ENCODE measurements at regions not wholly inside any gene's neighbourhood (a gene's known extent, or its start where the extent isn't known, plus 50 kb on each side); places are given as distances from the start of the nearest gene placed in this dataset.

DNA sequence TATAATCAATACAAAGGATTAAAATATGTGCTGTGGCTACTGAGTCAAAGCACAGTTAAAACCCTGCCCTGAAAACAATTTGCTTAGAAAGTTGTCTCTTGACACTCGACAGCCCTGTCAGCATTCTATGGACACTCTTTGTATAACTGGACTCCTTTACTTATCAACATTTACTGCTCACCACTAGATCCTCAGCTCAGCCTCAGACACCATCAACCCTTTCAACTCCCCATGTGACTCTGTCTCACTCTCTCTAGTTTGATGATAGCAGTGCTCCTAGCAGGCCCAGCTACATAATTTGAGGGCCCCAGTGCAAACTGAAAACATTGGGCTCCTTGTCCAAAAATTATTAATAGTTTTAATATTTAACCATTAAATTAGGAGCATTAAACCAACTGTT is 181.8 kb downstream of the TENT5A start:
- no peak overlapping the region for H3K27ac ChIP-seq (ENCODE audit: low read length)
- no peak overlapping the region for H3K9ac ChIP-seq (ENCODE audit: low read length)
- no peak overlapping the region for H3K4me2 ChIP-seq (ENCODE audit: low read length)
- no peaks in the 10 kb centered on the region for H3K9me2 ChIP-seq (ENCODE audit: insufficient read depth, low read length)
- H3K9me3 ChIP-seq (ENCODE audit: low read length) = no peaks in the 10 kb centered on the region
- no peak overlapping the region for H3K4me3 ChIP-seq (ENCODE audit: low read length)
- no peaks in the 10 kb centered on the region for H3K79me2 ChIP-seq (replicated peaks; ENCODE audit: insufficient read depth, low read length)
- H2AFZ ChIP-seq (ENCODE audit: low read depth, low read length) = no peak overlapping the region
- H4K20me1 ChIP-seq (ENCODE audit: insufficient read depth) = no peaks in the 10 kb centered on the region
- no peaks in the 10 kb centered on the region for H3K27me3 ChIP-seq (ENCODE audit: insufficient read depth, low read depth, low read length)
- H3F3A ChIP-seq (ENCODE audit: insufficient read depth, low read length, poor library complexity, severe bottlenecking) = no peaks in the 10 kb centered on the region
- TF ChIP-seq SMC3 (conservative IDR thresholded peaks at IDR 0.05; ENCODE audit: poor library complexity) = no peak
- no peak for TF ChIP-seq RAD21 (conservative IDR thresholded peaks at IDR 0.05)
- TF ChIP-seq, protein P1, sequence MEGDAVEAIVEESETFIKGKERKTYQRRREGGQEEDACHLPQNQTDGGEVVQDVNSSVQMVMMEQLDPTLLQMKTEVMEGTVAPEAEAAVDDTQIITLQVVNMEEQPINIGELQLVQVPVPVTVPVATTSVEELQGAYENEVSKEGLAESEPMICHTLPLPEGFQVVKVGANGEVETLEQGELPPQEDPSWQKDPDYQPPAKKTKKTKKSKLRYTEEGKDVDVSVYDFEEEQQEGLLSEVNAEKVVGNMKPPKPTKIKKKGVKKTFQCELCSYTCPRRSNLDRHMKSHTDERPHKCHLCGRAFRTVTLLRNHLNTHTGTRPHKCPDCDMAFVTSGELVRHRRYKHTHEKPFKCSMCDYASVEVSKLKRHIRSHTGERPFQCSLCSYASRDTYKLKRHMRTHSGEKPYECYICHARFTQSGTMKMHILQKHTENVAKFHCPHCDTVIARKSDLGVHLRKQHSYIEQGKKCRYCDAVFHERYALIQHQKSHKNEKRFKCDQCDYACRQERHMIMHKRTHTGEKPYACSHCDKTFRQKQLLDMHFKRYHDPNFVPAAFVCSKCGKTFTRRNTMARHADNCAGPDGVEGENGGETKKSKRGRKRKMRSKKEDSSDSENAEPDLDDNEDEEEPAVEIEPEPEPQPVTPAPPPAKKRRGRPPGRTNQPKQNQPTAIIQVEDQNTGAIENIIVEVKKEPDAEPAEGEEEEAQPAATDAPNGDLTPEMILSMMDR (IDR thresholded peaks at IDR 0.05; ENCODE audit: poor library complexity, severe bottlenecking) = no peak
- TF ChIP-seq POLR2AphosphoS5 (IDR thresholded peaks at IDR 0.05) = no peak
- no peak for TF ChIP-seq EP300 (conservative IDR thresholded peaks at IDR 0.05; ENCODE audit: poor library complexity, severe bottlenecking)
- no peak for TF ChIP-seq EZH2 (IDR thresholded peaks at IDR 0.05; ENCODE audit: borderline replicate concordance, insufficient read depth, low read length, poor library complexity, severe bottlenecking)
- TF ChIP-seq MXI1 (conservative IDR thresholded peaks at IDR 0.05; ENCODE audit: poor library complexity, severe bottlenecking) = no peak
- TF ChIP-seq, protein P2, sequence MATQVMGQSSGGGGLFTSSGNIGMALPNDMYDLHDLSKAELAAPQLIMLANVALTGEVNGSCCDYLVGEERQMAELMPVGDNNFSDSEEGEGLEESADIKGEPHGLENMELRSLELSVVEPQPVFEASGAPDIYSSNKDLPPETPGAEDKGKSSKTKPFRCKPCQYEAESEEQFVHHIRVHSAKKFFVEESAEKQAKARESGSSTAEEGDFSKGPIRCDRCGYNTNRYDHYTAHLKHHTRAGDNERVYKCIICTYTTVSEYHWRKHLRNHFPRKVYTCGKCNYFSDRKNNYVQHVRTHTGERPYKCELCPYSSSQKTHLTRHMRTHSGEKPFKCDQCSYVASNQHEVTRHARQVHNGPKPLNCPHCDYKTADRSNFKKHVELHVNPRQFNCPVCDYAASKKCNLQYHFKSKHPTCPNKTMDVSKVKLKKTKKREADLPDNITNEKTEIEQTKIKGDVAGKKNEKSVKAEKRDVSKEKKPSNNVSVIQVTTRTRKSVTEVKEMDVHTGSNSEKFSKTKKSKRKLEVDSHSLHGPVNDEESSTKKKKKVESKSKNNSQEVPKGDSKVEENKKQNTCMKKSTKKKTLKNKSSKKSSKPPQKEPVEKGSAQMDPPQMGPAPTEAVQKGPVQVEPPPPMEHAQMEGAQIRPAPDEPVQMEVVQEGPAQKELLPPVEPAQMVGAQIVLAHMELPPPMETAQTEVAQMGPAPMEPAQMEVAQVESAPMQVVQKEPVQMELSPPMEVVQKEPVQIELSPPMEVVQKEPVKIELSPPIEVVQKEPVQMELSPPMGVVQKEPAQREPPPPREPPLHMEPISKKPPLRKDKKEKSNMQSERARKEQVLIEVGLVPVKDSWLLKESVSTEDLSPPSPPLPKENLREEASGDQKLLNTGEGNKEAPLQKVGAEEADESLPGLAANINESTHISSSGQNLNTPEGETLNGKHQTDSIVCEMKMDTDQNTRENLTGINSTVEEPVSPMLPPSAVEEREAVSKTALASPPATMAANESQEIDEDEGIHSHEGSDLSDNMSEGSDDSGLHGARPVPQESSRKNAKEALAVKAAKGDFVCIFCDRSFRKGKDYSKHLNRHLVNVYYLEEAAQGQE (IDR thresholded peaks at IDR 0.05; ENCODE audit: borderline replicate concordance) = no peak
- no peaks in the 10 kb centered on the region for H3K36me3 ChIP-seq (ENCODE audit: insufficient read depth, low read length)

DNA sequence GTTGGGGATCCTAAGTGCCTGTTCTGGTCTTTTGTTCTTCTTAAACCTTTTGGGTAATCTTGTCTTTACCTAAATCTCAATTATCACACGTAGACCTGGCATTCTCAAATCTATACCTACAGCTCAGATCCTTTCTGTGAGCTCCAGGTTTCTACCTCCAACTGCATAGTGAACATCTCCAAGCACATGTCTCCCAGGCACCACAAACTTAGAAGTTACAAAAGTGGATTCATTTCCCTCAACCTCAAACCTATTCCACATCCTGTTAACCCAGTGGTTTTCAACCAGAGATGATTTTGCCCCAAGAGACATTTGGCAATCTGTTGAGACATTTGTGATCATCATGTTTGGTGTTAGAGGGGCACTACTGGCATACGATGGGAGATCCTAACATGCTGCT is 183.5 kb downstream of the TENT5A start:
- H3F3A ChIP-seq (ENCODE audit: insufficient read depth, low read length, poor library complexity, severe bottlenecking) = no peaks in the 10 kb centered on the region
- no peaks in the 10 kb centered on the region for H3K9me2 ChIP-seq (ENCODE audit: insufficient read depth, low read length)
- no peak overlapping the region for H3K9ac ChIP-seq (ENCODE audit: low read length)
- no peaks in the 10 kb centered on the region for H4K20me1 ChIP-seq (ENCODE audit: insufficient read depth)
- H2AFZ ChIP-seq (ENCODE audit: low read depth, low read length) = no peak overlapping the region
- H3K4me2 ChIP-seq (ENCODE audit: low read length) = no peak overlapping the region
- TF ChIP-seq RAD21 (conservative IDR thresholded peaks at IDR 0.05) (no peak), SMC3 (conservative IDR thresholded peaks at IDR 0.05; ENCODE audit: poor library complexity) (no peak), POLR2AphosphoS5 (IDR thresholded peaks at IDR 0.05) (no peak), MXI1 (conservative IDR thresholded peaks at IDR 0.05; ENCODE audit: poor library complexity, severe bottlenecking) (no peak), EZH2 (IDR thresholded peaks at IDR 0.05; ENCODE audit: borderline replicate concordance, insufficient read depth, low read length, poor library complexity, severe bottlenecking) (no peak), TAF1 (IDR thresholded peaks at IDR 0.05; ENCODE audit: low read depth) (no peak), EP300 (conservative IDR thresholded peaks at IDR 0.05; ENCODE audit: poor library complexity, severe bottlenecking) (no peak)
- TF ChIP-seq, protein P2 (IDR thresholded peaks at IDR 0.05; ENCODE audit: borderline replicate concordance) = no peak
- TF ChIP-seq, protein P1 (IDR thresholded peaks at IDR 0.05; ENCODE audit: poor library complexity, severe bottlenecking) = no peak
- H3K36me3 ChIP-seq (ENCODE audit: insufficient read depth, low read length) = no peaks in the 10 kb centered on the region
- H3K27me3 ChIP-seq (ENCODE audit: insufficient read depth, low read depth, low read length) = no peaks in the 10 kb centered on the region
- no peak overlapping the region for H3K27ac ChIP-seq (ENCODE audit: low read length)
- H3K9me3 ChIP-seq (ENCODE audit: low read length) = no peaks in the 10 kb centered on the region
- no peaks in the 10 kb centered on the region for H3K79me2 ChIP-seq (replicated peaks; ENCODE audit: insufficient read depth, low read length)
- no peak overlapping the region for H3K4me3 ChIP-seq (ENCODE audit: low read length)
